Endothelial cell (in vitro differentiated cells): ENCODE measurements at regions not wholly inside any gene's neighbourhood (a gene's known extent, or its start where the extent isn't known, plus 50 kb on each side); places are given as distances from the start of the nearest gene placed in this dataset.

ENCODE experiments used
- DNase-seq: peaks from one replicate; pipeline ENCODE4 v3.0.0; 2021; ENCODE audit warnings: low spot score
- H3K27ac Mint-ChIP-seq: one replicate; pipeline ENCODE4 v1.8.0; 2021; ENCODE audit warnings: mixed read lengths, inconsistent platforms; ENCODE audit not compliant: unreplicated experiment
- H3K27me3 Mint-ChIP-seq: one replicate; pipeline ENCODE4 v1.8.0; 2021; ENCODE audit warnings: mild to moderate bottlenecking, moderate library complexity, mixed read lengths, inconsistent platforms; ENCODE audit not compliant: unreplicated experiment
- H3K36me3 Mint-ChIP-seq: one replicate; pipeline ENCODE4 v1.8.0; 2021; ENCODE audit warnings: mild to moderate bottlenecking, low read depth, mixed read lengths, inconsistent platforms; ENCODE audit not compliant: unreplicated experiment
- H3K4me1 Mint-ChIP-seq: one replicate; pipeline ENCODE4 v1.8.0; 2021; ENCODE audit warnings: mild to moderate bottlenecking, mixed read lengths, inconsistent platforms; ENCODE audit not compliant: unreplicated experiment
- H3K4me3 Mint-ChIP-seq: one replicate; pipeline ENCODE4 v1.8.0; 2021; ENCODE audit warnings: mild to moderate bottlenecking, mixed read lengths, inconsistent platforms; ENCODE audit not compliant: unreplicated experiment
- H3K9me3 Mint-ChIP-seq: one replicate; pipeline ENCODE4 v1.8.0; 2021; ENCODE audit warnings: mixed read lengths, inconsistent platforms; ENCODE audit not compliant: unreplicated experiment
- CTCF ChIP-seq: fragments of 200-600 bp; sonication (generic); IDR thresholded peaks from one replicate; pipeline ENCODE4 v1.5.0; 2021; ENCODE audit warnings: antibody characterized with exemption; ENCODE audit not compliant: unreplicated experiment

- Mint-ChIP-seq H3K27ac (no peak overlapping the region), H3K4me3 (no peak overlapping the region)
- no peak for TF ChIP-seq CTCF
Measured at GRCh38 chr20:23286346-23286745, 64.2 kb upstream of the NXT1 start.

GRCh38 chr20:23285536-23285935 lies 65.1 kb upstream of the NXT1 start:
- no peak for TF ChIP-seq CTCF
- H3K4me3 Mint-ChIP-seq = no peak overlapping the region
- H3K27ac Mint-ChIP-seq = no peak overlapping the region
- H3K4me1 Mint-ChIP-seq = peaks cover 15% of the 10 kb centered on the region
- no peaks in the 10 kb centered on the region for H3K36me3 Mint-ChIP-seq
- no peak for DNase-seq
- no peaks in the 10 kb centered on the region for H3K9me3 Mint-ChIP-seq
- H3K27me3 Mint-ChIP-seq = no peaks in the 10 kb centered on the region

More at GRCh38 chr20:23286346-23286745, 64.2 kb upstream of the NXT1 start:
- Mint-ChIP-seq H3K9me3 (no peaks in the 10 kb centered on the region), H3K27me3 (no peaks in the 10 kb centered on the region), H3K36me3 (no peaks in the 10 kb centered on the region), H3K4me1 (peaks cover 23% of the 10 kb centered on the region)
- no peak for DNase-seq

GRCh38 chr20:23284009-23284408 lies 66.6 kb upstream of the NXT1 start:
- Mint-ChIP-seq H3K36me3 (no peaks in the 10 kb centered on the region), H3K4me3 (no peak overlapping the region), H3K27ac (no peak overlapping the region), H3K27me3 (no peaks in the 10 kb centered on the region), H3K4me1 (peaks cover 10% of the 10 kb centered on the region), H3K9me3 (no peaks in the 10 kb centered on the region)
- TF ChIP-seq CTCF = no peak
- no peak for DNase-seq

- no peak overlapping the region for H3K4me3 Mint-ChIP-seq
- no peak for TF ChIP-seq CTCF
- no peak for DNase-seq
Measured at GRCh38 chr20:23283096-23283850, 67.3 kb upstream of the NXT1 start.

GRCh38 chr20:23282546-23282945 lies 68.0 kb upstream of the NXT1 start:
- Mint-ChIP-seq H3K4me3 (no peak overlapping the region), H3K4me1 (peaks cover 10% of the 10 kb centered on the region), H3K27ac (no peak overlapping the region), H3K9me3 (no peaks in the 10 kb centered on the region), H3K27me3 (no peaks in the 10 kb centered on the region), H3K36me3 (no peaks in the 10 kb centered on the region)
- no peak for DNase-seq
- TF ChIP-seq CTCF = no peak

More at GRCh38 chr20:23283096-23283850, 67.3 kb upstream of the NXT1 start:
- no peaks in the 10 kb centered on the region for H3K9me3 Mint-ChIP-seq
- no peaks in the 10 kb centered on the region for H3K27me3 Mint-ChIP-seq
- H3K36me3 Mint-ChIP-seq = no peaks in the 10 kb centered on the region
- peaks cover 10% of the 10 kb centered on the region for H3K4me1 Mint-ChIP-seq
- no peak overlapping the region for H3K27ac Mint-ChIP-seq
